ENCODE measurements at regions not wholly inside any gene's neighbourhood (a gene's known extent, or its start where the extent isn't known, plus 50 kb on each side); places are given as distances from the start of the nearest gene placed in this dataset.

DNA sequence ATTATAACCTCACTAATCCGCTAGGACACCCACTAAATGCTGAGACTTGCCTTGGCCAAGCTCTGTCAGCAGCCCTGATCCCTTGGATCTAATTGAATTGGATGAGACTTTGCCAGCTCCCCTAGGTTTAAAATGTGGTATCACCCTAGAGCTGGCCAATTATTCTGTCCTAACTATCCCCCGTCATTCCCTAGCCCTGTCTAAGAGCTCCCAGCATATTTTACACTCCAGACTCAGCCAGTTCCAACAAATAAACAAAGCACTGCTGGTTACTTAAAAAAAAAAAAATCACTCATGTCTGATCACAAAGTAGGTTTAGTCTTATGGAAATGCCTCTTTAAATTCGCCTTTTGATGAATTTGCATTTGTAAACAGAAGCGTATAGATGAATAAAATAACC lies 147.9 kb upstream of the EGR2 start:
- ATAC-seq, result no peak
- H3K36me3 Mint-ChIP-seq (ENCODE audit: low read depth), result no peaks in the 10 kb centered on the region
- ChIA-PET POLR2A (no interaction called here), CTCF (no interaction called here)
- H3K4me1 Mint-ChIP-seq (ENCODE audit: low read depth), result no peaks in the 10 kb centered on the region
- DNase-seq, result no peak
- intact Hi-C loops (cut with micrococcal nuclease), result no loop called here
- TF ChIP-seq, protein P1, sequence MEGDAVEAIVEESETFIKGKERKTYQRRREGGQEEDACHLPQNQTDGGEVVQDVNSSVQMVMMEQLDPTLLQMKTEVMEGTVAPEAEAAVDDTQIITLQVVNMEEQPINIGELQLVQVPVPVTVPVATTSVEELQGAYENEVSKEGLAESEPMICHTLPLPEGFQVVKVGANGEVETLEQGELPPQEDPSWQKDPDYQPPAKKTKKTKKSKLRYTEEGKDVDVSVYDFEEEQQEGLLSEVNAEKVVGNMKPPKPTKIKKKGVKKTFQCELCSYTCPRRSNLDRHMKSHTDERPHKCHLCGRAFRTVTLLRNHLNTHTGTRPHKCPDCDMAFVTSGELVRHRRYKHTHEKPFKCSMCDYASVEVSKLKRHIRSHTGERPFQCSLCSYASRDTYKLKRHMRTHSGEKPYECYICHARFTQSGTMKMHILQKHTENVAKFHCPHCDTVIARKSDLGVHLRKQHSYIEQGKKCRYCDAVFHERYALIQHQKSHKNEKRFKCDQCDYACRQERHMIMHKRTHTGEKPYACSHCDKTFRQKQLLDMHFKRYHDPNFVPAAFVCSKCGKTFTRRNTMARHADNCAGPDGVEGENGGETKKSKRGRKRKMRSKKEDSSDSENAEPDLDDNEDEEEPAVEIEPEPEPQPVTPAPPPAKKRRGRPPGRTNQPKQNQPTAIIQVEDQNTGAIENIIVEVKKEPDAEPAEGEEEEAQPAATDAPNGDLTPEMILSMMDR (IDR thresholded peaks at IDR 0.05), result no peak
- no peak overlapping the region for H3K27ac Mint-ChIP-seq
- H3K9me3 Mint-ChIP-seq, result no peaks in the 10 kb centered on the region
- H3K27me3 Mint-ChIP-seq, result peaks cover 38% of the 10 kb centered on the region
- H3K4me3 Mint-ChIP-seq, result no peak overlapping the region

DNA sequence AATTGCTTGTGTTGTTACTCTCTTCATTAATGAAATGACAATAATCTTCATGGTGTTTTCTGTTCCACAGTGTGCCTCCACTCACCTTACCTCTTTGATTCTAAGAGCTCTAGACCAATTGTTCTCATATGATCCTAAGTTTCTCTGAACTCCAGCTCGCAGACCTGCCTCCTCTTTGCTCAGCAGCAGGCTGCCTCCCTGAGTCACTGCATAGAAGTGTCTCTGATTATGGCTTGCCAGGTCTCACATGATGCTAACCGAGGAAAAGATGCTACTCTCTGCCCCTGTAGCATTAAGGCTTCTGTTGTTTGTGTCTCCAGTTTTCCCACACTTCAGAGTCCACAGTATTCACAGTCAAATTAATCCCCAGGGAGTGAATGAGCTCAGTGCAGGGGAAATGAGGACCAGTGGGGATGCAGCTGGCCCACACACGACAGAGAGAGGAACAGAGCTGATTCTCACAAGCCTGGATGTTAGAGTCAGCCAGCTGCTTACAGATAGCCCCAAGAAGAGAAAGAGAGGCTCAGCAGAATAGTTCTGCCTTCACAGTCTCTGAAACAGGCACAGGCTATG lies 145.9 kb upstream of the EGR2 start:
- TF ChIP-seq, protein P1 (IDR thresholded peaks at IDR 0.05), result no peak
- ChIA-PET POLR2A (no interaction called here), CTCF (no interaction called here)
- H3K36me3 Mint-ChIP-seq (ENCODE audit: low read depth), result no peaks in the 10 kb centered on the region
- H3K27ac Mint-ChIP-seq, result no peak overlapping the region
- intact Hi-C loops (cut with micrococcal nuclease), result no loop called here
- peaks cover 32% of the 10 kb centered on the region for H3K27me3 Mint-ChIP-seq
- ATAC-seq (no peak), DNase-seq (no peak)
- no peak overlapping the region for H3K4me3 Mint-ChIP-seq
- no peaks in the 10 kb centered on the region for H3K4me1 Mint-ChIP-seq (ENCODE audit: low read depth)
- H3K9me3 Mint-ChIP-seq, result no peaks in the 10 kb centered on the region

DNA sequence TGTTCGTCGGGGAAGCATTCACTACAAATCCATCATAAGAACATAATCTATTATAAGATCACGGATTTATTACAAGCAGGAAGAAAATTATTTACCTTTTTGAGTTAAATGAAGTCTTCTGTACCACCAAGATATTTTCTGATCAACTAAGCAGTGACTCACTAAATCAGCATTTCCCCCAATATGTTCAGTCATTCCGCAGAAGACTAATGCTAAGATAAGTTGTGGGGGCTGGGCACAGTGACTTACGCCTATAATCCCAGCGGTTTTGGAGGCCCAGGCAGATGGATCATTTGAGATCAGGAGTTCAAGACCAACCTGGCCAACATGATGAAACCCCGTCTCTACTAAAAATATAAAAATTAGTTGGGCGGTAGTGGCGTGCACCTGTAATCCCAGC lies 144.2 kb upstream of the EGR2 start:
- no peaks in the 10 kb centered on the region for H3K4me1 Mint-ChIP-seq (ENCODE audit: low read depth)
- TF ChIP-seq, protein P1 (IDR thresholded peaks at IDR 0.05), result no peak
- no peak overlapping the region for H3K27ac Mint-ChIP-seq
- H3K9me3 Mint-ChIP-seq, result no peaks in the 10 kb centered on the region
- intact Hi-C loops (cut with micrococcal nuclease), result no loop called here
- H3K27me3 Mint-ChIP-seq, result peaks cover 28% of the 10 kb centered on the region
- no peak for DNase-seq
- CTCF ChIA-PET, result no interaction called here
- no peak for ATAC-seq
- H3K4me3 Mint-ChIP-seq, result no peak overlapping the region
- H3K36me3 Mint-ChIP-seq (ENCODE audit: low read depth), result no peaks in the 10 kb centered on the region
- POLR2A ChIA-PET, result no interaction called here

DNA sequence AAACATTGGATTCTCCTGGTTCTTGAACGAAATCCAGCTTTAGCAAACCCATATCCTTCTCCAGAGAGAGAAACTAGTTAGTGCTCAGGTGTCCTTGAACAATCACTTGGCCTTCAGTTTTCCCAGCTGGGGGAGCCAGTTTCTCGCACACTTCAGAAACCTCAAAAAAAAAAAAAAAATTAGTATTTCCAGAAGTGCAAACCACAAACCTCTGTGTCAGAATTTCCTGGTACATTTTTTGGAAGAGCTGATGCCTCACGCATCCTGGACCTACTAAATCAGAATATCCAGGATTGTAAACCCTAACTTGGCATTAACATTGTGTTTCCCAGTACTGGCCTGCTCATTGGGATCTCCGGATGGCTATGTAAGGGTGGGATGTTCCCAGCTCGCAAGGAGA lies 143.4 kb upstream of the EGR2 start:
- ATAC-seq, result no peak
- Mint-ChIP-seq H3K27ac (no peak overlapping the region), H3K9me3 (no peaks in the 10 kb centered on the region), H3K27me3 (peaks cover 28% of the 10 kb centered on the region), H3K4me3 (no peak overlapping the region), H3K36me3 (ENCODE audit: low read depth) (no peaks in the 10 kb centered on the region), H3K4me1 (ENCODE audit: low read depth) (no peaks in the 10 kb centered on the region)
- ChIA-PET CTCF (interaction anchor here (0.7 kb wide), 1 partner anchor 366 kb away, joined by 3 read pairs; no protein-coding TSS in a partner anchor), POLR2A (no interaction called here)
- TF ChIP-seq, protein P1 (IDR thresholded peaks at IDR 0.05), result no peak
- DNase-seq, result no peak
- intact Hi-C loops (cut with micrococcal nuclease), result no loop called here

DNA sequence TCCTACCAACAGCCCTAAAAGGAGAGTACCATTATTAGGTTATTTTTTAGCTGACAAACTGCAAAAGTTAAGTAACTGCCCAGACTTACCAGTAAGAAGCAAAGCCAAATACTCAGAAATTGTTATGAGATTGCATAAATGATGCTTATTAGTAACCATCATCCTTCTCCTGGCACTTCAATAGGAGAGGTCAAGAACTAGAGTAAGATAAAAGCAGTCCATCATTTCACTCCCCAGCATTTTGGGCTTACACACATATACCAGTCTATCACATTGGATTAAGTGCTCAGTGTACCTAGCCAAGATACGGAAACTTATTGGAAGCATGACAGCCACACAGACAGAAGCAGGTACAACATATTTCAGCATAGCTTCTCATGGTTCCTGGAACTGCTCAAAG lies 142.8 kb upstream of the EGR2 start:
- Mint-ChIP-seq H3K4me3 (no peak overlapping the region), H3K36me3 (ENCODE audit: low read depth) (no peaks in the 10 kb centered on the region), H3K27me3 (peaks cover 26% of the 10 kb centered on the region), H3K27ac (no peak overlapping the region), H3K4me1 (ENCODE audit: low read depth) (no peaks in the 10 kb centered on the region), H3K9me3 (no peaks in the 10 kb centered on the region)
- ChIA-PET CTCF (no interaction called here), POLR2A (no interaction called here)
- TF ChIP-seq, protein P1 (IDR thresholded peaks at IDR 0.05), result no peak
- intact Hi-C loops (cut with micrococcal nuclease), result no loop called here
- DNase-seq, result no peak
- ATAC-seq, result no peak

Data from activated CD8-positive, alpha-beta T cell treated with anti-CD3 and anti-CD28 coated beads for 36 hours (primary cell).